ENCODE measurements at regions not wholly inside any gene's neighbourhood (a gene's known extent, or its start where the extent isn't known, plus 50 kb on each side); places are given as distances from the start of the nearest gene placed in this dataset.

DNA sequence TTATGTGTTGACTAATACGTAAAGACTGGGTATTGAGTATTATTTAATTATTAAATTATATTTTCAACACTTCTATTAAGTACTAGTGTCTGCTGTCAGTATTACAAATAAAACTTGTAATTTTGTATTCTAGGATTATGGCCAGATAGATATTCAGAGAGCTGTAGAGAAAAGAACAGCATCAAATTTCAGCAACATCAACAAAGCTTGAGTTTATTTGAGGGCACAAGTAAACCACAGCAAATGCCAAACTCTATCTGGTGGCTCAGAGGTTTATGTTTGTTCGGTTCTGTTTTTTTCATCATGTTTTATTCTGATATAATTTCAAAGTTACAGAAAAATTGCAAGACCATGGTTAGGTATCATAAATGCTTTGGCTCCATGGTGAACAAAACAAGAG is 1530.5 kb downstream of the PCDH18 start:
- no peak for TF ChIP-seq EZH2 (IDR thresholded peaks at IDR 0.05; ENCODE audit: low read depth)
- TF ChIP-seq, protein P1, sequence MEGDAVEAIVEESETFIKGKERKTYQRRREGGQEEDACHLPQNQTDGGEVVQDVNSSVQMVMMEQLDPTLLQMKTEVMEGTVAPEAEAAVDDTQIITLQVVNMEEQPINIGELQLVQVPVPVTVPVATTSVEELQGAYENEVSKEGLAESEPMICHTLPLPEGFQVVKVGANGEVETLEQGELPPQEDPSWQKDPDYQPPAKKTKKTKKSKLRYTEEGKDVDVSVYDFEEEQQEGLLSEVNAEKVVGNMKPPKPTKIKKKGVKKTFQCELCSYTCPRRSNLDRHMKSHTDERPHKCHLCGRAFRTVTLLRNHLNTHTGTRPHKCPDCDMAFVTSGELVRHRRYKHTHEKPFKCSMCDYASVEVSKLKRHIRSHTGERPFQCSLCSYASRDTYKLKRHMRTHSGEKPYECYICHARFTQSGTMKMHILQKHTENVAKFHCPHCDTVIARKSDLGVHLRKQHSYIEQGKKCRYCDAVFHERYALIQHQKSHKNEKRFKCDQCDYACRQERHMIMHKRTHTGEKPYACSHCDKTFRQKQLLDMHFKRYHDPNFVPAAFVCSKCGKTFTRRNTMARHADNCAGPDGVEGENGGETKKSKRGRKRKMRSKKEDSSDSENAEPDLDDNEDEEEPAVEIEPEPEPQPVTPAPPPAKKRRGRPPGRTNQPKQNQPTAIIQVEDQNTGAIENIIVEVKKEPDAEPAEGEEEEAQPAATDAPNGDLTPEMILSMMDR (conservative IDR thresholded peaks at IDR 0.05) = no peak

Data from PC-9 (cell line).